ENCODE measurements at regions not wholly inside any gene's neighbourhood (a gene's known extent, or its start where the extent isn't known, plus 50 kb on each side); places are given as distances from the start of the nearest gene placed in this dataset.

DNA sequence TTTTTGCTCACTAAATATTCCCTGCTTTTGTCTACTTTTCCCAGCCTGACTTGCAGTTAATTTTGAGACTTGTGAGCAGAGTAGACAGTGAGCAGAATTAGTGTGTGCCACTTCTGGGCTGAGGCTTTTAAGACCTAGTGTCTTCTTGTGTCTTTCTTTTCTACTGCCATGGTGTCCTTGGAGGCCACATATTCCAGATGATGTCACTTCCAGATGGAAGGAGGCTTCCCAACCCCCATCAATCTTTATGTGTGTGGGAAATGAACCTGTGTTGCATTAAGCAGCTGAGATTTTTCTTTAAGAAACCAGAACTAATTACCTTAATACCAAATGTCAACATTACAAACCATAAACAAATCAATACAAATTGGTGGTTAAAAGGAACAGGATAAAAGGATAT is 774.7 kb upstream of the ROBO1 start:
- TF ChIP-seq, protein P1, sequence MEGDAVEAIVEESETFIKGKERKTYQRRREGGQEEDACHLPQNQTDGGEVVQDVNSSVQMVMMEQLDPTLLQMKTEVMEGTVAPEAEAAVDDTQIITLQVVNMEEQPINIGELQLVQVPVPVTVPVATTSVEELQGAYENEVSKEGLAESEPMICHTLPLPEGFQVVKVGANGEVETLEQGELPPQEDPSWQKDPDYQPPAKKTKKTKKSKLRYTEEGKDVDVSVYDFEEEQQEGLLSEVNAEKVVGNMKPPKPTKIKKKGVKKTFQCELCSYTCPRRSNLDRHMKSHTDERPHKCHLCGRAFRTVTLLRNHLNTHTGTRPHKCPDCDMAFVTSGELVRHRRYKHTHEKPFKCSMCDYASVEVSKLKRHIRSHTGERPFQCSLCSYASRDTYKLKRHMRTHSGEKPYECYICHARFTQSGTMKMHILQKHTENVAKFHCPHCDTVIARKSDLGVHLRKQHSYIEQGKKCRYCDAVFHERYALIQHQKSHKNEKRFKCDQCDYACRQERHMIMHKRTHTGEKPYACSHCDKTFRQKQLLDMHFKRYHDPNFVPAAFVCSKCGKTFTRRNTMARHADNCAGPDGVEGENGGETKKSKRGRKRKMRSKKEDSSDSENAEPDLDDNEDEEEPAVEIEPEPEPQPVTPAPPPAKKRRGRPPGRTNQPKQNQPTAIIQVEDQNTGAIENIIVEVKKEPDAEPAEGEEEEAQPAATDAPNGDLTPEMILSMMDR (IDR thresholded peaks at IDR 0.05), result no peak
- TF ChIP-seq JUNB (IDR thresholded peaks at IDR 0.05) (no peak), ZFP36 (IDR thresholded peaks at IDR 0.05; ENCODE audit: borderline replicate concordance, partially characterized antibody) (no peak), TP53 (CRISPR knock-in tag; IDR thresholded peaks at IDR 0.05) (no peak), POLR2A (IDR thresholded peaks at IDR 0.05; ENCODE audit: low read length) (no peak), NR3C1 (IDR thresholded peaks at IDR 0.05) (no peak), RAD21 (conservative IDR thresholded peaks at IDR 0.05 in 1 of 2, IDR thresholded peaks at IDR 0.05 in 1 of 2) (no peak), CHD2 (IDR thresholded peaks at IDR 0.05; ENCODE audit: low read length, partially characterized antibody) (no peak), SREBF2 (IDR thresholded peaks at IDR 0.05) (no peak), EHF (CRISPR knock-in tag; IDR thresholded peaks at IDR 0.05) (no peak)
- TF ChIP-seq, protein P2, sequence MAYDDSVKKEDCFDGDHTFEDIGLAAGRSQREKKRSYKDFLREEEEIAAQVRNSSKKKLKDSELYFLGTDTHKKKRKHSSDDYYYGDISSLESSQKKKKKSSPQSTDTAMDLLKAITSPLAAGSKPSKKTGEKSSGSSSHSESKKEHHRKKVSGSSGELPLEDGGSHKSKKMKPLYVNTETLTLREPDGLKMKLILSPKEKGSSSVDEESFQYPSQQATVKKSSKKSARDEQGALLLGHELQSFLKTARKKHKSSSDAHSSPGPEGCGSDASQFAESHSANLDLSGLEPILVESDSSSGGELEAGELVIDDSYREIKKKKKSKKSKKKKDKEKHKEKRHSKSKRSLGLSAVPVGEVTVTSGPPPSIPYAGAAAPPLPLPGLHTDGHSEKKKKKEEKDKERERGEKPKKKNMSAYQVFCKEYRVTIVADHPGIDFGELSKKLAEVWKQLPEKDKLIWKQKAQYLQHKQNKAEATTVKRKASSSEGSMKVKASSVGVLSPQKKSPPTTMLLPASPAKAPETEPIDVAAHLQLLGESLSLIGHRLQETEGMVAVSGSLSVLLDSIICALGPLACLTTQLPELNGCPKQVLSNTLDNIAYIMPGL (CRISPR knock-in tag; IDR thresholded peaks at IDR 0.05; ENCODE audit: borderline replicate concordance), result no peak

Measured in A549 (cell line).